GM23338 (cell line): ENCODE measurements at regions not wholly inside any gene's neighbourhood (a gene's known extent, or its start where the extent isn't known, plus 50 kb on each side); places are given as distances from the start of the nearest gene placed in this dataset.
A peak's percentile ranks its signal among the peaks of the same experiment; 100 is the strongest.

Experiments
- ATAC-seq: fragments of 200-7000 bp; cut with Tn5 transposase; 3 replicates; pipeline ENCODE4 v1.9.1; 2020
- DNase-seq: peaks from one replicate; pipeline ENCODE4 v3.0.0-alpha.2; 2015; ENCODE audit warnings: low spot score
- H2AFZ ChIP-seq: fragments of 200-600 bp; sonication (generic); 2 replicates; pipeline ENCODE4 v1.8.0; 2016; ENCODE audit warnings: antibody characterized with exemption, mild to moderate bottlenecking, moderate library complexity
- H3F3A ChIP-seq: fragments of 200-600 bp; sonication (generic); replicated peaks from 2 replicates; pipeline ENCODE4 v1.8.0; 2017; ENCODE audit warnings: antibody characterized with exemption, mixed run types, low read depth
- H3K27ac ChIP-seq: fragments of 200-600 bp; sonication (generic); 2 replicates; pipeline ENCODE4 v1.6.1; 2016; ENCODE audit warnings: low read depth
- H3K27me3 ChIP-seq: fragments of 200-600 bp; sonication (generic); 2 replicates; pipeline ENCODE4 v1.8.0; 2016; ENCODE audit warnings: mild to moderate bottlenecking, mixed run types, moderate library complexity; ENCODE audit not compliant: insufficient read depth
- H3K36me3 ChIP-seq: fragments of 200-600 bp; sonication (generic); 2 replicates; pipeline ENCODE4 v1.8.0; 2016; ENCODE audit warnings: mild to moderate bottlenecking; ENCODE audit not compliant: insufficient read depth
- H3K4me1 ChIP-seq: fragments of 200-600 bp; sonication (generic); 2 replicates; pipeline ENCODE4 v1.8.0; 2016; ENCODE audit warnings: mild to moderate bottlenecking, moderate library complexity; ENCODE audit not compliant: insufficient read depth
- H3K4me2 ChIP-seq: fragments of 200-600 bp; sonication (generic); 2 replicates; pipeline ENCODE4 v1.7.1; 2017; ENCODE audit warnings: mixed run types
- H3K4me3 ChIP-seq: fragments of 200-600 bp; sonication (generic); 2 replicates; pipeline ENCODE4 v1.6.1; 2016; ENCODE audit warnings: mixed run types
- H3K79me2 ChIP-seq: fragments of 200-600 bp; sonication (generic); replicated peaks from 2 replicates; pipeline ENCODE4 v1.8.0; 2017; ENCODE audit warnings: mild to moderate bottlenecking; ENCODE audit not compliant: insufficient read depth
- H3K9me2 ChIP-seq: fragments of 200-600 bp; sonication (generic); 2 replicates; pipeline ENCODE4 v1.8.0; 2017; ENCODE audit not compliant: insufficient read depth
- H4K20me1 ChIP-seq: fragments of 200-600 bp; sonication (generic); replicated peaks from 2 replicates; pipeline ENCODE4 v1.8.0; 2017; ENCODE audit warnings: mild to moderate bottlenecking; ENCODE audit not compliant: insufficient read depth
- H3K27ac Mint-ChIP-seq: 2 replicates; pipeline ENCODE4 v1.8.0; 2020; ENCODE audit warnings: inconsistent platforms, mild to moderate bottlenecking, moderate library complexity, mixed read lengths
- H3K27me3 Mint-ChIP-seq: 3 replicates; pipeline ENCODE4 v1.8.0; 2022; ENCODE audit warnings: low read depth, mild to moderate bottlenecking, moderate library complexity, mixed read lengths, inconsistent platforms; ENCODE audit not compliant: insufficient read depth, poor library complexity
- H3K36me3 Mint-ChIP-seq: 3 replicates; pipeline ENCODE4 v1.8.0; 2021; ENCODE audit warnings: low read depth, mild to moderate bottlenecking, inconsistent platforms, moderate library complexity, mixed read lengths
- H3K4me1 Mint-ChIP-seq: 3 replicates; pipeline ENCODE4 v1.8.0; 2020; ENCODE audit warnings: mild to moderate bottlenecking, inconsistent platforms, mixed read lengths
- H3K4me3 Mint-ChIP-seq: 3 replicates; pipeline ENCODE4 v1.8.0; 2021; ENCODE audit warnings: moderate library complexity, mild to moderate bottlenecking, inconsistent platforms, mixed read lengths
- H3K9me3 Mint-ChIP-seq: 3 replicates; pipeline ENCODE4 v1.8.0; 2020; ENCODE audit warnings: moderate library complexity, mild to moderate bottlenecking, inconsistent platforms, mixed read lengths
- CREB1 ChIP-seq: fragments of 250-450 bp; sonication (Bioruptor Pico); IDR thresholded peaks from 2 replicates; pipeline ENCODE4 v1.5.0; 2020; ENCODE audit warnings: low read depth, mild to moderate bottlenecking, moderate library complexity
- CTCF ChIP-seq, 2 experiments: fragments of 200-600 bp in 1 of 2; sonication (generic) in 1 of 2; conservative IDR thresholded peaks; 2 replicates each; pipeline versions ENCODE4 v1.5.1 to v1.6.1; 2016 to 2017; ENCODE audit warnings: antibody characterized with exemption in 2 of 2, low read depth in 2 of 2, mild to moderate bottlenecking in 2 of 2, moderate library complexity in 1 of 2
- ETS1 ChIP-seq: IDR thresholded peaks from 2 replicates; pipeline ENCODE4 v1.6.1; 2016; ENCODE audit warnings: antibody characterized with exemption
- EZH2phosphoT487 ChIP-seq: fragments of 200-600 bp; sonication (generic); IDR thresholded peaks from one replicate; pipeline ENCODE4 v1.8.1; 2018; ENCODE audit warnings: antibody characterized with exemption; ENCODE audit not compliant: unreplicated experiment
- NANOG ChIP-seq: IDR thresholded peaks from 2 replicates; pipeline ENCODE4 v1.6.1; 2016; ENCODE audit warnings: antibody characterized with exemption, borderline replicate concordance
- POLR2AphosphoS5 ChIP-seq: IDR thresholded peaks from 2 replicates; pipeline ENCODE4 v1.6.1; 2016; ENCODE audit warnings: antibody characterized with exemption, low read depth
- REST ChIP-seq: IDR thresholded peaks from one replicate; pipeline ENCODE4 v1.6.1; 2018; ENCODE audit warnings: antibody characterized with exemption; ENCODE audit not compliant: unreplicated experiment
- STAT1 ChIP-seq: IDR thresholded peaks from one replicate; pipeline ENCODE4 v1.6.1; 2016; ENCODE audit warnings: antibody characterized with exemption; ENCODE audit not compliant: unreplicated experiment
- ZNF462 ChIP-seq: fragments of 250-450 bp; sonication (Bioruptor Pico); IDR thresholded peaks from 2 replicates; pipeline ENCODE4 v1.5.0; 2020; ENCODE audit warnings: mild to moderate bottlenecking, moderate library complexity

- TF ChIP-seq ETS1 (no peak), POLR2AphosphoS5 (no peak), NANOG (no peak)
These were observed 211.6 kb downstream of the CENPC start (continued) for GRCh38 chr4:67333664-67334063.

- Mint-ChIP-seq H3K4me3 (no peak overlapping the region), H3K4me1 (peaks cover 8% of the 10 kb centered on the region; the same call in 2 of the 3 replicates), H3K27ac (no peak overlapping the region), H3K9me3 (peaks cover 5% of the 10 kb centered on the region; the same call in 2 of the 3 replicates), H3K36me3 (no peaks in the 10 kb centered on the region; the same call in 2 of the 3 replicates), H3K27me3 (peaks cover 3% of the 10 kb centered on the region)
- no peaks in the 10 kb centered on the region for H3K27me3 ChIP-seq
- no peaks in the 10 kb centered on the region for H3F3A ChIP-seq
- H4K20me1 ChIP-seq: no peaks in the 10 kb centered on the region
- no peak overlapping the region for H3K4me3 ChIP-seq
- no peaks in the 10 kb centered on the region for H3K36me3 ChIP-seq
- TF ChIP-seq EZH2phosphoT487: no peak
- TF ChIP-seq CREB1 (CRISPR knock-in tag): no peak
- TF ChIP-seq STAT1: no peak
- TF ChIP-seq REST: no peak
- TF ChIP-seq ZNF462: no peak
- peak; percentile 53 to 62 for TF ChIP-seq CTCF (conservative IDR thresholded peaks at IDR 0.05; ENCODE audit: low read depth in 2 of 2)
- no peak overlapping the region for H3K4me2 ChIP-seq
- no peak overlapping the region for H3K27ac ChIP-seq
- H3K9me2 ChIP-seq: no peaks in the 10 kb centered on the region
- DNase-seq (peak; percentile 64), ATAC-seq (peak; percentile 71)
- no peaks in the 10 kb centered on the region for H3K79me2 ChIP-seq
- no peak overlapping the region for H2AFZ ChIP-seq
- peaks cover 3% of the 10 kb centered on the region; the same call in 1 of the 2 replicates for H3K4me1 ChIP-seq
These were observed 212.7 kb downstream of the CENPC start for GRCh38 chr4:67332627-67333026.
